Choroid plexus epithelial cell (primary cell): ENCODE measurements at regions not wholly inside any gene's neighbourhood (a gene's known extent, or its start where the extent isn't known, plus 50 kb on each side); places are given as distances from the start of the nearest gene placed in this dataset.
"Not testable (repeated sequence)": the region's sequence is repeated elsewhere in the genome, so short reads cannot be mapped to it uniquely, and the experiment has no call there.

Experiments used
- DNase-seq: peaks from one replicate; pipeline ENCODE4 v3.0.0-alpha.2; 2010; ENCODE audit warnings: low read depth
- H3K4me3 ChIP-seq: 2 replicates; pipeline ENCODE4 v1.5.1; 2011; ENCODE audit warnings: low read depth, mild to moderate bottlenecking, control low read depth, low read length, moderate library complexity
- CTCF ChIP-seq: conservative IDR thresholded peaks from 2 replicates; pipeline ENCODE4 v1.5.1; 2011; ENCODE audit warnings: low read depth, mild to moderate bottlenecking, control low read depth, inconsistent platforms, low read length, moderate library complexity

- no peak overlapping the region for H3K4me3 ChIP-seq
- no peak for DNase-seq
- no peak for TF ChIP-seq CTCF
Measured at GRCh38 chr3:87828046-87828445, 230.8 kb downstream of the CGGBP1 start.

GRCh38 chr3:87822563-87822962, 236.2 kb downstream of the CGGBP1 start:
- DNase-seq = no peak
- no peak for TF ChIP-seq CTCF

GRCh38 chr3:87813503-87813902, 245.3 kb downstream of the CGGBP1 start:
- not testable (repeated sequence) for DNase-seq

More at GRCh38 chr3:87822563-87822962, 236.2 kb downstream of the CGGBP1 start:
- no peak overlapping the region for H3K4me3 ChIP-seq

GRCh38 chr3:87811953-87812352, 246.9 kb downstream of the CGGBP1 start:
- DNase-seq = no peak
- H3K4me3 ChIP-seq = no peak overlapping the region
- TF ChIP-seq CTCF = no peak

More at GRCh38 chr3:87813503-87813902, 245.3 kb downstream of the CGGBP1 start:
- not testable (repeated sequence) for H3K4me3 ChIP-seq

- no peak overlapping the region for H3K4me3 ChIP-seq
- no peak for TF ChIP-seq CTCF
- DNase-seq = peak; percentile 9
Measured at GRCh38 chr3:87810452-87811016, 248.3 kb downstream of the CGGBP1 start.

- DNase-seq = no peak
- no peak for TF ChIP-seq CTCF
- H3K4me3 ChIP-seq = no peak overlapping the region
Measured at GRCh38 chr3:87805670-87806069, 253.1 kb downstream of the CGGBP1 start.

GRCh38 chr3:87801409-87801808, 257.4 kb downstream of the CGGBP1 start:
- TF ChIP-seq CTCF = no peak

More at GRCh38 chr3:87801409-87801808, 257.4 kb downstream of the CGGBP1 start:
- no peak overlapping the region for H3K4me3 ChIP-seq
- DNase-seq = no peak
